SKM-1 treated with dmso at 0.1 percent for 144 hours (cell line): ENCODE measurements at regions not wholly inside any gene's neighbourhood (a gene's known extent, or its start where the extent isn't known, plus 50 kb on each side); places are given as distances from the start of the nearest gene placed in this dataset.

Source experiments
- DNase-seq: peaks from one replicate; lab custom pipeline; 2025; ENCODE audit not compliant: unreplicated experiment; lab: John Stamatoyannopoulos, UW

- no peak for DNase-seq
These were observed 427.4 kb upstream of the NCAM2 start for GRCh38 chr21:20570824-20571232.

GRCh38 chr21:20572582-20572981, 425.6 kb upstream of the NCAM2 start:
- no peak for DNase-seq

GRCh38 chr21:20581361-20581760, 416.8 kb upstream of the NCAM2 start:
- DNase-seq, result no peak

GRCh38 chr21:20591284-20591683, 406.9 kb upstream of the NCAM2 start:
- no peak for DNase-seq

GRCh38 chr21:20592463-20592862, 405.7 kb upstream of the NCAM2 start:
- no peak for DNase-seq

GRCh38 chr21:20603236-20603635, 395.0 kb upstream of the NCAM2 start:
- no peak for DNase-seq

- no peak for DNase-seq
These were observed 387.2 kb upstream of the NCAM2 start for GRCh38 chr21:20611008-20611407.

- no peak for DNase-seq
These were observed 384.6 kb upstream of the NCAM2 start for GRCh38 chr21:20613654-20614053.

GRCh38 chr21:20617130-20617529, 381.1 kb upstream of the NCAM2 start:
- no peak for DNase-seq

- DNase-seq, result no peak
These were observed 379.3 kb upstream of the NCAM2 start for GRCh38 chr21:20618878-20619277.

GRCh38 chr21:20627594-20627993, 370.6 kb upstream of the NCAM2 start:
- DNase-seq, result no peak

GRCh38 chr21:20631633-20632032, 366.6 kb upstream of the NCAM2 start:
- DNase-seq, result no peak

- DNase-seq, result no peak
These were observed 359.2 kb upstream of the NCAM2 start for GRCh38 chr21:20639026-20639425.

- DNase-seq, result no peak
These were observed 357.0 kb upstream of the NCAM2 start for GRCh38 chr21:20641241-20641640.

- no peak for DNase-seq
These were observed 355.5 kb upstream of the NCAM2 start for GRCh38 chr21:20642681-20643080.

GRCh38 chr21:20644552-20644951, 353.7 kb upstream of the NCAM2 start:
- no peak for DNase-seq

GRCh38 chr21:20645344-20645743, 352.9 kb upstream of the NCAM2 start:
- no peak for DNase-seq

- DNase-seq, result no peak
These were observed 351.6 kb upstream of the NCAM2 start for GRCh38 chr21:20646431-20647165.

GRCh38 chr21:20647607-20648006, 350.6 kb upstream of the NCAM2 start:
- DNase-seq, result no peak

- DNase-seq, result no peak
These were observed 349.0 kb upstream of the NCAM2 start for GRCh38 chr21:20649231-20649630.

- DNase-seq, result no peak
These were observed 345.4 kb upstream of the NCAM2 start for GRCh38 chr21:20652846-20653245.

- no peak for DNase-seq
These were observed 337.0 kb upstream of the NCAM2 start for GRCh38 chr21:20661246-20661645.

- no peak for DNase-seq
These were observed 336.3 kb upstream of the NCAM2 start for GRCh38 chr21:20661745-20662422.
